ENCODE measurements at regions not wholly inside any gene's neighbourhood (a gene's known extent, or its start where the extent isn't known, plus 50 kb on each side); places are given as distances from the start of the nearest gene placed in this dataset.

GRCh38 chr17:72433797-72434196 lies 313.0 kb downstream of the SOX9 start:
- peaks cover 0 to 14% of the 10 kb centered on the region in 2 experiments for H3K9me3 ChIP-seq (ENCODE audit: control insufficient read depth in 1 of 2, insufficient read depth in 1 of 2, low read length in 2 of 2)
- TF ChIP-seq CTCF (IDR thresholded peaks at IDR 0.05) = no peak
- Mint-ChIP-seq H3K4me1 (ENCODE audit: low read depth) (no peaks in the 10 kb centered on the region), H3K9me3 (no peaks in the 10 kb centered on the region), H3K4me3 (no peak overlapping the region), H3K27ac (no peak overlapping the region), H3K36me3 (ENCODE audit: low read depth) (no peaks in the 10 kb centered on the region), H3K27me3 (peaks cover 11% of the 10 kb centered on the region)
- no peak overlapping the region for H3K27ac ChIP-seq (ENCODE audit: low read depth in 1 of 2, low read length in 2 of 2)
- no peak overlapping the region for H3K4me3 ChIP-seq (ENCODE audit: low read length)
- no peaks in the 10 kb centered on the region for H3K4me1 ChIP-seq (ENCODE audit: insufficient read depth, low read length)
- intact Hi-C loops (cut with DNase I, micrococcal nuclease) = no loop called here
- H3K36me3 ChIP-seq (ENCODE audit: insufficient read depth, low read length) = no peaks in the 10 kb centered on the region
- POLR2A ChIA-PET = no interaction called here
- CTCF ChIA-PET = interaction anchor here (0.7 kb wide), 1 partner anchor 1283 kb away, joined by 3 read pairs; no protein-coding TSS in a partner anchor
- no peak for ATAC-seq (ENCODE audit: poor library complexity)
- DNase-seq = no peak
- H3K27me3 ChIP-seq (ENCODE audit: control insufficient read depth in 1 of 2, insufficient read depth in 2 of 2, low read length in 2 of 2) = no peaks in the 10 kb centered on the region

GRCh38 chr17:72434581-72434980 lies 313.8 kb downstream of the SOX9 start:
- Mint-ChIP-seq H3K27ac (no peak overlapping the region), H3K9me3 (no peaks in the 10 kb centered on the region), H3K36me3 (ENCODE audit: low read depth) (no peaks in the 10 kb centered on the region), H3K4me1 (ENCODE audit: low read depth) (no peaks in the 10 kb centered on the region), H3K27me3 (peaks cover 11% of the 10 kb centered on the region), H3K4me3 (no peak overlapping the region)
- Histone ChIP-seq H3K27ac (ENCODE audit: low read depth in 1 of 2, low read length in 2 of 2) (no peak overlapping the region), H3K4me1 (ENCODE audit: insufficient read depth, low read length) (no peaks in the 10 kb centered on the region), H3K36me3 (ENCODE audit: insufficient read depth, low read length) (no peaks in the 10 kb centered on the region), H3K27me3 (ENCODE audit: control insufficient read depth in 1 of 2, insufficient read depth in 2 of 2, low read length in 2 of 2) (no peaks in the 10 kb centered on the region), H3K4me3 (ENCODE audit: low read length) (no peak overlapping the region), H3K9me3 (ENCODE audit: control insufficient read depth in 1 of 2, insufficient read depth in 1 of 2, low read length in 2 of 2) (peaks cover 0 to 19% of the 10 kb centered on the region in 2 experiments)
- DNase-seq = no peak
- TF ChIP-seq CTCF (IDR thresholded peaks at IDR 0.05) = no peak
- ChIA-PET CTCF (interaction anchor here (0.7 kb wide), 1 partner anchor 1284 kb away, joined by 3 read pairs; no protein-coding TSS in a partner anchor), POLR2A (no interaction called here)
- intact Hi-C loops (cut with DNase I, micrococcal nuclease) = no loop called here
- ATAC-seq (ENCODE audit: poor library complexity) = no peak

GRCh38 chr17:72434991-72435618 lies 314.3 kb downstream of the SOX9 start:
- H3K4me1 ChIP-seq (ENCODE audit: insufficient read depth, low read length) = no peaks in the 10 kb centered on the region
- H3K9me3 ChIP-seq (ENCODE audit: control insufficient read depth in 1 of 2, insufficient read depth in 1 of 2, low read length in 2 of 2) = peaks cover 0 to 24% of the 10 kb centered on the region in 2 experiments
- Mint-ChIP-seq H3K9me3 (no peaks in the 10 kb centered on the region), H3K36me3 (ENCODE audit: low read depth) (no peaks in the 10 kb centered on the region), H3K27me3 (peaks cover 11% of the 10 kb centered on the region), H3K4me1 (ENCODE audit: low read depth) (no peaks in the 10 kb centered on the region), H3K27ac (no peak overlapping the region), H3K4me3 (no peak overlapping the region)
- CTCF ChIA-PET = no interaction called here
- DNase-seq (no peak), ATAC-seq (ENCODE audit: poor library complexity) (no peak)
- intact Hi-C loops (cut with DNase I, micrococcal nuclease) = no loop called here
- H3K36me3 ChIP-seq (ENCODE audit: insufficient read depth, low read length) = no peaks in the 10 kb centered on the region
- POLR2A ChIA-PET = no interaction called here
- H3K4me3 ChIP-seq (ENCODE audit: low read length) = no peak overlapping the region
- H3K27me3 ChIP-seq (ENCODE audit: control insufficient read depth in 1 of 2, insufficient read depth in 2 of 2, low read length in 2 of 2) = no peaks in the 10 kb centered on the region
- no peak overlapping the region for H3K27ac ChIP-seq (ENCODE audit: low read depth in 1 of 2, low read length in 2 of 2)
- TF ChIP-seq CTCF (IDR thresholded peaks at IDR 0.05) = no peak

Measured in CD4-positive, alpha-beta T cell (primary cell).